HG03342 (cell line): ENCODE measurements at regions not wholly inside any gene's neighbourhood (a gene's known extent, or its start where the extent isn't known, plus 50 kb on each side); places are given as distances from the start of the nearest gene placed in this dataset.

ENCODE experiments used
- ATAC-seq: cut with Tn5 transposase; IDR thresholded peaks from one replicate; pipeline ENCODE4 v1.9.1; 2021; ENCODE audit warnings: mild to moderate bottlenecking, moderate library complexity; ENCODE audit not compliant: unreplicated experiment

GRCh38 chr1:232263452-232263851, 366.5 kb downstream of the SIPA1L2 start:
- no peak for ATAC-seq

- ATAC-seq, result no peak
Measured at GRCh38 chr1:232262991-232263390, 366.9 kb downstream of the SIPA1L2 start.

- ATAC-seq, result no peak
Measured at GRCh38 chr1:232260861-232261260, 369.1 kb downstream of the SIPA1L2 start.

- no peak for ATAC-seq
Measured at GRCh38 chr1:232260045-232260444, 369.9 kb downstream of the SIPA1L2 start.

- no peak for ATAC-seq
Measured at GRCh38 chr1:232259333-232259732, 370.6 kb downstream of the SIPA1L2 start.

GRCh38 chr1:232252546-232253118, 377.3 kb downstream of the SIPA1L2 start:
- ATAC-seq, result no peak

GRCh38 chr1:232250838-232251237, 379.1 kb downstream of the SIPA1L2 start:
- no peak for ATAC-seq

- ATAC-seq, result no peak
Measured at GRCh38 chr1:232249861-232250777, 379.8 kb downstream of the SIPA1L2 start.

- no peak for ATAC-seq
Measured at GRCh38 chr1:232249339-232249738, 380.6 kb downstream of the SIPA1L2 start.

GRCh38 chr1:232248276-232248820, 381.6 kb downstream of the SIPA1L2 start:
- no peak for ATAC-seq

GRCh38 chr1:232247669-232248068, 382.3 kb downstream of the SIPA1L2 start:
- no peak for ATAC-seq

- ATAC-seq, result no peak
Measured at GRCh38 chr1:232244426-232244825, 385.5 kb downstream of the SIPA1L2 start.

GRCh38 chr1:232239998-232240397, 389.9 kb downstream of the SIPA1L2 start:
- no peak for ATAC-seq

- ATAC-seq, result no peak
Measured at GRCh38 chr1:232239522-232239921, 390.4 kb downstream of the SIPA1L2 start.

- no peak for ATAC-seq
Measured at GRCh38 chr1:232238009-232238408, 391.9 kb downstream of the SIPA1L2 start.

GRCh38 chr1:232227306-232227705, 402.6 kb downstream of the SIPA1L2 start:
- ATAC-seq, result no peak

- no peak for ATAC-seq
Measured at GRCh38 chr1:232226197-232226712, 403.7 kb downstream of the SIPA1L2 start.

GRCh38 chr1:232225336-232226131, 404.4 kb downstream of the SIPA1L2 start:
- no peak for ATAC-seq

- ATAC-seq, result no peak
Measured at GRCh38 chr1:232223887-232224286, 406.0 kb downstream of the SIPA1L2 start.

GRCh38 chr1:232223183-232223708, 406.7 kb downstream of the SIPA1L2 start:
- ATAC-seq, result no peak

- no peak for ATAC-seq
Measured at GRCh38 chr1:232222614-232223013, 407.3 kb downstream of the SIPA1L2 start.
